HuH-7 (cell line): ENCODE measurements at regions not wholly inside any gene's neighbourhood (a gene's known extent, or its start where the extent isn't known, plus 50 kb on each side); places are given as distances from the start of the nearest gene placed in this dataset.
"Not testable (repeated sequence)": the region's sequence is repeated elsewhere in the genome, so short reads cannot be mapped to it uniquely, and the experiment has no call there.

Source experiments
- DNase-seq: peaks from one replicate; pipeline ENCODE4 v3.0.0; 2011; ENCODE audit warnings: low spot score

DNA sequence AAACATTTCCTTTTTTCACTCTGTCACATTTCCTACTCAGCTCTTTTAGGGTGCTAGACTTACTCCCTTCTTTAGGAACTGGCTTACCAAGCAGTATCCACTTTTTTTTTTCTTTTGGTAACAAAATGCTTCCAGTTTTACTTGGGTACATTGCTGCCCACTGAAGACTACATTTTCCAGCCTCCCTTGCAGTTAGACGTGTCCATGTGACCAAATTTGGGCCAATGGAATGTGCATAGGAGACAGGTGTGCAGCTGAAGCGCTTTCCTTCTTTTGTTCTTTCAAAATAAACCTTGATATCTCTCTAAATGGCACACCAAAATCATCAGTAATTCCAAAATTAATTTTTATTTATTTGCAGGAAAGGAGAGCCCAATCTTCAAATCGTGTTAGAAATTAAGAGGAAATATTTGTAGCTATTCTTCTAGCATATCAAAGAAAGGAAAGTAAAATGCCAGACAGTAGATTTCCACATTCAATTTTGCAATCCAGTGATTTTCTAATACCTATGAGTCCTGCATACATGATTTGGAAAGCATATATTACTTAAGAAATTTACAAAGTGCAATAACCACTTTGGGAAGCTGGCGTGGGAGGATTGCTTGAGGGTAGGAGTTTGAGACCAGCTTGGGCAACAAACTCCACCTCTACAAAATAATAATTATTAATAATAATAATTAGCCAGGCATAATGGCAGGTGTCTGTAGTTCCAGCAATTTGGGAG lies 422.0 kb upstream of the FRG2C start:
- no peak for DNase-seq

DNA sequence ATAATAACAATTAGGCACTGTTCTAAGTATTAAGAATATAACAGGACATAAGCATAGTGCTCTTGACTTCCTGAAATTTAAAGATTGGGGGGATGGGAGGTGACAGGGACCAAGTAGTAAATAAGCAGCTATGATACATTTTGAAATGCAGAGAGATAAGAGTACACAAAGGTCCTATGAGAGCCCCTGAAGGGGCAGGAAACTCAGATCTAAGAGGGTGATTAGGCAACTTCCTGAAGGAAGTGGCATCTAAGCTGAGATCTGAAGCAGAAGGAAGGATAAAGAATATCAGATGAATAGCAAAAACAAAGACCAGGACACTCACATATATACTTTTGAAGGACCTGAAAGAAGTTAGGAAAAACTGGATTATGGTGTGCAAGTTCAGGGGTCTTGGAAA lies 415.2 kb upstream of the FRG2C start:
- DNase-seq = no peak

DNA sequence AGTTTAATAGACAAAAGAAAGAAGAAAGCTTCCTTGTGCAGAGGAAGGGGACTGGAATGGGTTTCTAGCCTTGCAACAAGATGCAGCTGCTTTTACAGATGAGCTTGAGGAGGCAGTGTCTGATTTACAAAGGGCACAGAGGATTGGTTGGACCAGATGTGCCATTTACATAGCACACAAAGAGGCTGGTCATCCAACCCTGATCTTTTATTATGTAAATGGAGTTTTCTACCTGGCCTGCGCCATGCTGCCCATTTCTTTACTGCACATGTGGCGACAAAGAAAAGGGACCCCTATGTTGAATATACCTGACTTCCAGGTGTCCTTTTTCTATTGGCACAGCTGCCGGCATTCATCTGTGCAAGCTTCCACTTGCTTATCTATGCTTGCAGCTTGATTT lies 409.4 kb upstream of the FRG2C start:
- no peak for DNase-seq

DNA sequence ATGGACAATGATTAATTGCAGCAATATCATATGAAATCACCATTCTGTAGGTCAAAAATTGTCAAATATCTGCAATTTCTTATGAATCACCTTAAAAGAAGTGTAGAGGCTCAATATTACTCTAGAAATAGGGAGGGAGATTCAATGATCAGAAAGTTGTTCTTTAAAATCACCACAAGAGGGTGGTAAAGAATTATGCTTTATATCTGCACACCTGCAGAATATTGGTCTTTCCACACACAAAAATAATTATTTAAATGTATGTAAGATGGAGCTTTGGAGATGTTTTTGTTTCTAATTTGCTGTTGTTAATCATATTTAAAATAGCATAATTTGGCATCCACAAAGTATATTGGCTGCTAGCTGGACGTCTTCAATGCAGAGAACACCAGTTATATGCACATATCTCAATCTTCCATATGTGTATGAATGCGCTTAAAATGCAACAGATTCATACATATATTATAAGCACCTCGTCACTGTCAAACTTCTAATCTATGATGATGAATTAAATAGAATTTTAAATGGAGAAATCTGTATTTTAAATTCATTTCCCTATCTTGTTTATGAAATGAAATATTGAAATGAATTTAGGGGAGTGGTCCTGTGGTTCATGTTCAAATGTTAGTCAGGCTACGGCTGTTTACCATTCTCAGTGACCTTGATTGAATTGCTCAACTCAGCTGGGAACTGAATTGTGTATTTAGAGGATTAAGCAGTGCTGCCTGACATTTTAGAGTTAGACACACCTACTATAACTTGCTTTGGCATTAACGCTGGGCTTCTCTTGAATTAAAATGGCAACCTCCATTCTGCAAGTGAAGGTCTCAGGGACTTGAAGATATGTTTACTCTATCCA lies 405.1 kb upstream of the FRG2C start:
- DNase-seq = not testable (repeated sequence)

DNA sequence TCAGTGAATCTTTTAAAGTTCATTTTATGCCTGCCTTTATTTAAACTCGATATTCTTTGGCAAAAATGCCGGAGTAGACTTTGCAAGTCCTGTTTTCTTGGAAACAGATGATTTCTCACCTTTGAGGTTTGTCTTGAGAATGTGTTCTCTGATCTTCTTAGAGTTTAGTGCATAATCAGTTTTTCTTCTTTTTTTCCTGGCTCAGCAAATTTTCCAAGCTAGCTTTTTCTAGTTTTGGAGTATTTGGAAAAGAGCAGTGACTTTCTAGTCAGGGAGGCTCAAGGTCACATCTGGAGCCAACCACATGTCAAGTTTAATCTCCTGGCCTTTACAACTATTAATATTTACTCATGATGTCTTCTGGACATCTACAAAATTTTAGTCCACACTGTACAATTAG lies 403.2 kb upstream of the FRG2C start:
- not testable (repeated sequence) for DNase-seq

DNA sequence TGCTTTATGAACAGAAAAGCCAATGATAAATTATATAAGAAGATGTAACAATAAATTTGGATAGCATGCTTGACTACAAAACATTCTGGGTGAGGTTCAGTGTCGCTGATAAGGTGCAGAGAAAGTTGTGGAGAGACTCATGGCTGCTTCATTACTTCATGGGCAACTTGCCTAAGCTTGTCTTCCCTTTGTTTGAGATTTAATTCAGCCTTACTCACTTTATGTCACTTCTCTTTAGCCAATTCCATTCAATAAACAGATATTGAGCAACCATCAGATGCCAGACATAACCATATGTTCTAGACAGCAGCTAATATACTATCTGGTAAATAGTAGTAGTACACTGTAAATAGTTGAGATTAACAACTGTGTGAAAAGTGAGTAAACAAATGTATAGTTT lies 401.5 kb upstream of the FRG2C start:
- no peak for DNase-seq

DNA sequence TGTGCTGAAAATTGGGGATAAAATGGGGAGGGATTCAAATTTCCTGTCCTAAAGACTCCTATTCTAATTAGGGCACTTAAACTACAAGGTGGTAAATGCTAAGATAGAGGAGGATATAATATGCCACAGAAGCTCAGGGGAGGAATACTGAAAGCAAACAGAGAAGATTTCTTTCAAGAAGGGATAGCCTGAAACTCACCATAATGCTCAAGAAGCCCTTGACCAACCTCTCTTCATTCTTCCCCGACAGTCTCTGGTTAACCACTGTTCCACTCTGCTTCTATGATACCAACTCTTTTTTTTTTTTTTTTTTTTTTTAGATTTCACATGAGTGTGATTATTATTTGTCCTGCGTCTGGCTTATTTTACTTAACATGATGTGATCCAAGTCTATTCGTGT lies 398.2 kb upstream of the FRG2C start:
- DNase-seq = no peak

DNA sequence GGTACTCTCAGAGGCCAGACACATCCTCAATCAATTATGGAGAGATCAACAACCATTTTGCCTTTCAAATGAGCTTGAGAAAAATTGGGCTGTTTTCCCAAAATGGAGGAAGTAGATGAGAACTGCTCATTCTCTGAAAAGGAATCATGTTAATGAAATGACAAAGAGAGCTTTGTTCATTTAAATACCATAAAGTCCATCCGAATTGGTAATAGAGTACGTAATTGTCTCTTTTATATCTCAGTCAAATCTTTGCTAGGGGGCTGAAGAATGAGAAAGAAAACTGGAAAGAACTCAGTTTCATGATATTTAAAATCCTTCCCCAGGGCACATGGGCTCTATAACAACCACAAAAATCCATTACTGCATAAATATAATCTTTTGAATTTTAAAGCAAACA lies 395.6 kb upstream of the FRG2C start:
- not testable (repeated sequence) for DNase-seq

DNA sequence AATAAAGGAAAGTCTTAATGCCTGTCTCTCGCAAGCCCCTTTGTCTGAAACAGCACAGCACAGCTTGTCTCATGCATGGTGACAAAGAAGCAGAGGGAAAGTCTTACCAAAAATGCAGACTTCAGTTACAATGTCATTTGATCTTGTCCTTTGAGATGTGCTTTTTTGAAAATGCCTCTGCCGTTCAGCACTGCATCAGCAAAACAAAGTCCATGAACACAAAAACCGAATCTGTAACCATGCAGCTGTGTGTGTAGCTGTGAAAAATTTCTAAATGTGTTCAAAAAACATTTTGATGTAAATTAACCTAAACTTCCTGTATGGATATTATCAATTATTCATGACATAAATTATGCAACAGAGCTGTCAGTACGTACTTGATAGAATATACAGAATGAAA lies 391.9 kb upstream of the FRG2C start:
- DNase-seq = not testable (repeated sequence)

DNA sequence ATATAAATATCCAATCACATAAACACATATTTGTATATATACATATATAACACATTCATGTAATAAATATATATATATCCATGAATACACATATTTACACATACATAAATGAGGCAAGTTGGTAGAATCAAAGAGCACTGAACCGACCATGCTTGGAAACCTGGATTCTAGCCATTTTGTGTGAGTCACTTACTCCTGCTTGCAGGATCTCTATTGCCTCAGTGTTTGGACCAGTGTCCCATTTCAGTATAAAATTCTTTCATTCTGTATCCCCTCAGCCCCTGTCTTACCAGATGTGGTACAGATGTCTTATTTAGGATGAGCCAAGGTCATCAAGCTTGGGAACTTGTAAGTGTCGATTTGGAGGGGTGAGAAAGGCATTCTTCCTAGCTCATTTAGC lies 391.4 kb upstream of the FRG2C start:
- no peak for DNase-seq

DNA sequence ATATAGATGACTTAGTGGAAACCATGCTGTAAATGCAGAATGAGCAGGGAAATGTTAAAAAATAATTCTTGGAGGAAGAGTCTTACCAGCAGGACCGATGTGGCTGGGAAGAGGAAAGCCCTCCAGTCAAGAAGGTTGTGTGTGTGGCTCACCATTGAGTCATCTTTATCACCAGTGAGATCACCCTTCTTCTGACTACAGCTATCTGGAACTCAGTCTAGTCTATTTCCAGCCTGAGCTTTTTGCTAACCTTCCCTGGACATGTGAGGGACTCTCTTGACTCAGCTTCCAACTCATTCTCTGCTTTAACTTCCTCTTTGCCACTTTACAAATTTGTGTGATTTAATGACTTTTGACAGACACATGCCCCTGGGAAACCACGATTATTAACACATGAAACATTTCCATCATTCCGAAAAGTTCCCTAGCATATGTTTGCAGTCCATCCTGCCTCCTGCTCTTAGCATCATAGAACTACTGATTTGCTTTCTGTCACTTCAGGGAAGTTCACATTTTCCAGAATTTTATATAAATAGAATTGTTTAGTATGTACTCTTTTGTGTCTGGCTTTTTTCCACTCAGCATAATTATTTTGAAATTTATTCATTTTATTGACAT lies 378.5 kb upstream of the FRG2C start:
- not testable (repeated sequence) for DNase-seq

DNA sequence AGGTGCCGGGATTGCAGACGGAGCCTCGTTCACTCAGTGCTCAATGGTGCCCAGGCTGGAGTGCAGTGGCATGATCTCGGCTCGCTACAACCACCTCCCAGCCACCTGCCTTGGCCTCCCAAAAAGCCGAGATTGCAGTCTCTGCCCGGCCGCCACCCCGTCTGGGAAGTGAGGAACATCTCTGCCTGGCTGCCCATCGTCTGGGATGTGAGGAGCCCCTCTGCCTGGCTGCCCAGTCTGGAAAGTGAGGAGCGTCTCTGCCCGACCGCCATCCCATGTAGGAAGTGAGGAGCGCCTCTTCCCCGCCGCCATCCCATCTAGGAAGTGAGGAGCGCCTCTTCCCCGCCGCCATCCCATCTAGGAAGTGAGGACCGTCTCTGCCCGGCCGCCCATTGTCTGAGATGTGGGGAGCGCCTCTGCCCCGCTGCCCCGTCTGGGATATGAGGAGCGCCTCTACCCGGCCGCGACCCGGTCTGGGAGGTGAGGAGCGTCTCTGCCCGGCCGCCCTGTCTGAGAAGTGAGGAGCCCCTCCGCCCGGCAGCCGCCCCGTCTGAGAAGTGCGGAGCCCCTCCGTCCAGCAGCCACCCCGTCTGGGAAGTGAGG lies 375.1 kb upstream of the FRG2C start:
- not testable (repeated sequence) for DNase-seq

DNA sequence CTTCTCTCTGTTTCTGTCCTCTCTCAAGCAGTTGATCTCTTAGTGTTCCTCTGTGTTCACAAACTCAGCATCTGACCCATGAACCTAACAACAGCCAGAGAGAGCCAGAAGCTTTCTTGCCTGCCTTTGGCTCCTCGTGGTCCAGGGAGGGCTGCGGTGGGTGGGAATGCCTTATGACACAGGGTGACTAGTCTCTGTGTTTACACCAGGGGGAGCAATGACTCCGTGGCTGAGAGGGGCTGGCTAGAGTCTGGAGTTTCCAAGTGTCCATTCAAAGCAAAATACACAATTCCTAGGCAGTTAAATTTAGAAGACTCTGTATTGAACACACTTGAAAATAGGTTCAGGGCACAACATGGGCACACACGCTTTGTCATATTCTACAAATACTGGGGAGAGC lies 370.0 kb upstream of the FRG2C start:
- DNase-seq = peak; percentile 3

DNA sequence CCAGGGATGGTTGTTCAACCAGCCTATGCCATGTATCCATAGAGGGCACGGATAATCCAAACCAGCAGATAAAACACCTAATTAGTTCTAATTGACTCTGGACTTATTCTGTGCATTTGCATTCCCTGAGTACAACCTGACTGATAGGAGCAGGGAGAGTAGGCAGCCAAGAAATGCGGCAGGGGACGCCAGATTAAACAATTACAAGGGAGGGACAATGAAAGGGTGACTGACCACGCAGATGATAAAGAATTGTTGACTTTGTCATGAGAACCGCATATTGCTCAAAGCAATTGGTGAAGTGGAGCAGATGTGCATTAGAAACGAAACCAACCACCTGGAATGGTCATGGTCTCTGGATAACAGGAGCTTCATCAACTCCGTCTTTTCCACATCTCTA lies 369.1 kb upstream of the FRG2C start:
- no peak for DNase-seq

DNA sequence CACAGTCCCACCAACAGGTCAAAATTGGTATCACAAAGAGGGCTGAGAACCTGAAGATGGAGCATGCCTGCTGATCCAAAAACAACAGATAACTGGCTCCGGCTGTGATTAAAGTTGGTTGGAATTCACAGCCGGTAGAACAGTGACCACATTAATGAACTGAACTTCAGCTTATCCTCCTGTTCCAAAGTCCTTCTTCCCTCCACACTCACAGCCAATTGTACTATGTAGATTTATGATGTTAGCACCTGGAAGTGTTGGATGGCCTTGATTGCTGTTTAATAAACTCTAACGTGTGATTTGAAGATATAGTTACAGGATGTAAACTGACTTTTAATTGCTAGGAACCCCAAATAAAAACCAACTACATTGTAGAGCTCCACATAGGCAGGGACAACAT lies 367.3 kb upstream of the FRG2C start:
- DNase-seq = no peak

DNA sequence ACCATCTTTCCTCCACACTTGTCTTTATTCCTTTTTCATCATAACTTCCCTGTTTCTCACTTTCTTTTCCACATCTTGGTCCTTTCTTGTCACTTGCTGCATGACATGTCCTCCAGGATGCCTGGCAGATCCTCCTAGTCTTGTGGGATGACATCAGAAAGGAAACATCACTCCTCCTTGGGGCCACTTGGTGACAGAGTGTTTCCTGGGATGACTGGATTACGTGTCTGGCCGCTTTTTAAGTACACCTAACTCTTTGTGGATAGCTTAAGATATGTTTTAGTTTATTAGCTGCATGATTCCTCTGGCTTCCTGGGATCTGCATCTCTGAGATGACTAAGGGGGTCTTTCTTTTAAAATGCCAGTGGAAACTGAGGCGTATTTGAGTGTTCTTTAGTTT lies 363.5 kb upstream of the FRG2C start:
- no peak for DNase-seq

DNA sequence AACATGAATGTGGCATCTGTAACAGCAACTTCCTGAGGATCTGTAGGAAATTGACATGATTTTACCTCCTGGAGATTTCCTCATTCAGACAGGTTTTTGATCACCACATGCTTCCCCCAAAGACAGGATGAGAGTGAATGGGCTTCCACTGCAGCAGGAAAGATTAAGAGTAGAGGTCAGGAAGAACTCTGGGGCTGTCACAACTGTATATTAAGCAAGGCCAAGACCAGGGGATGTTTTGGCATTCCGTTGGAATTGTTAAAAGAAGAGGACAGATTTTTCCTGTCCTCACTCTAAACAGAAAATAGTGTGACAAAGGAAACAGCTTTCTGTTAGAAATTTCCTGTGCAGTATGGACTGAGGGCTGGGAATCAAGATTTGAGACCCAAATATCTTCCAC lies 363.1 kb upstream of the FRG2C start:
- not testable (repeated sequence) for DNase-seq

DNA sequence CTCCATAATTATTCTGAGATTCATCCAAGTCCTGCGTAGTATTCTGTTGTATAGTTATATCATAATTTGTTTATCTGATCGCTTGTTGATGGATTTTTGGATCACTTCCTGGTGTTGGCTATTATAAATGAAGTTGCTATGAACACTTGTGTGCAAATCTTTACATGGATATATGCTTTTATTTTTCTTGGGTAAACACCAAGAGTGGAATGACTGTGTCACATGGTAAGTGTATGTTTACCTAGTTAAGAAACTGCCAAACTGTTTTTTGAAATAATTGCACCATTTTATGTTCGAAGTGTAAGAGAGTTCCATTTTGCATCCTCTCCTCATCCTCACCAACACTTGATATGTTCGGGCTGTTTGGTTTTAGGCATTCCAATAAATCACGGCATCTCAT lies 360.4 kb upstream of the FRG2C start:
- DNase-seq = no peak

DNA sequence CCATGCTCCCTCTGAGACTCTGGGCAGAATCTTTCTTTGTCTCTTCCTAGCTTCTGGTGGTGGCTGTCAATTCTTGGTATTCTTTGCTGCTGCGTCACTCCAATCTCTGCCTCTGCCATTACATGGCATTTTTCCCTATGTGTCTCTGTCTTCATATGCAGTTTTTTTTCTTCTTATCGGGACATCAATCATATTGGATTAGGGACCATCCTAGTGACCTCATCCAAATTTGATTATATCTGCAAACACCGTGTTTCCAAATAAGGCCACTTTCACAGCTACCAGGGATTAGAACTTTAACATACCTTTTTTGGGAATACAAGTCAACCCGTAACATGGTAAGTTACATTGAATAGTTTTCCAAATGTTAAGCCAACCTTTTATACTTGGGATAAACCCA lies 358.2 kb upstream of the FRG2C start:
- no peak for DNase-seq

DNA sequence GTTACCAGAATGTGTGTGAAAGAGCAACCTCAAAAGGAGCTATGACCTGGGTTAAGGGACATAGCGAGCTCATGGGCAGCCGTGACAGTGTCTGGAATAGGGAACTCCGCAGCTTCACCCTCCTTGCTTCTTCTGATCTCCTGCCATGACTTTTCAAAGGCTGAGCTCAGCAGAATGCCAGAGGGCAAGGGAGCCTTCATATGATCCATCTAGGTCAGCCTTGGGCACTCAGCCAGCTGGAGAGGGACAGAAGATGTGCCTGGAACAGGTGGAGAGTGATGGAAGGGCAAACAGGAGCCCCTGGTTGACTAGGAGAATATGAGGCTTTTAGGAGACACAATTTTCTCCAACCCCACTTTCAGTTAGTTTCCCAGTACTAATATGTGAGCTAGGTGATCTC lies 352.8 kb upstream of the FRG2C start:
- not testable (repeated sequence) for DNase-seq

DNA sequence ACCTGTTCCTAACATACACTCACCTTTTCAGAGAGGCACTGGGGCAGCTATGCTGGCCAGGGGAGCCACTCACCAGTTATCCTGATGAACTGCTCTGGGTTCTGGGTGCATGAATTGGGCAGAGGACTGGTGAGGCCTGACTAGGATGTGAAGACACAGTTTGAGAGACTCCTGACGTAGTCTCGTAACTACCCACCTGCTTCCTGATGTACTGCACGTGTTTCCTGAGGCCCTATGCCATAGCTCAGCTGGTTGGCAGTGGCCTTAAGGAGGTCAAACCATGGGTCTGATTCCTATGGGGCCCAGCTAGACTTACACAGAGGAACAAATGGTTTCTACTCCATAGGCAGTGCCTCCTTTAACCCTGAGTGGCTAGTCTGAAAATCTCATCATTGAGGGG lies 351.7 kb upstream of the FRG2C start:
- DNase-seq = not testable (repeated sequence)

DNA sequence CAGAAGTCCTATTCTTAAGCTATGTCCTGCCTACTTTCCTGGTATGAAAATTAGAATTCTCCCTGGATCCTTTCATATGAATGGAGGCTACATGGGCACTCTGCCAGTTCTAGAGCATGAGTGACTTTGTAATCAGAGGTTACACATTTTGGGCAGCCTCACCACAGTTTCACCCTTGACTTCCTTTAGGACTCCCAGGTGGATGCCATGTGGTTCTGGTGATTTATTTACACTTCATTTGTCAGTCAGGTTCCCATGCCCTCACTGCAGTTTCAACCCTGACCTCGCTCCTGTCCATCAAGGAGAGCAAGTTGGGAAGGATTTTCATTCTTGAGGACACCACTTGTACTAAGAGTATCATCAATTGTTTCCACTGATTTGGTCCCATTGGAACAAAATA lies 344.4 kb upstream of the FRG2C start:
- DNase-seq = not testable (repeated sequence)

DNA sequence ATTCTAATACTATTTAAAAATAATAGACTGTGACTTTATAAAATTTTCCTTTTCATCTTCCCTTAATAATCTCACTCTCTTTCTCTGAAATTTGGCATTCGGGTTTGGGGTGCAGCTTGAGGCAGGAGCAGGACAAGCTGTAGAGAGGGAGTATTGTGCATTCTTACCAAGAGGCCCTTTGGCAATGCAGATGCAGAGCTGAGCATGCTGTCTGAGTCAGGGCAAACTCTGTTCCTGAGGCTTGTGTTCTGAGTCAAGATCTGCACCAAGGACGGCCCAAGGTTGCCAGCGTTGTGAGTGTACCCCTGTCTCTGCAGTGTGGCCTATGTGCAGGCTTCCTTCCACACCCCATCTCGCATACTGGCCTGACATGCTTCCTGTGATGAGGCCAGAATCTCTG lies 343.8 kb upstream of the FRG2C start:
- no peak for DNase-seq
